CD14-positive monocyte (primary cell): ENCODE measurements at regions not wholly inside any gene's neighbourhood (a gene's known extent, or its start where the extent isn't known, plus 50 kb on each side); places are given as distances from the start of the nearest gene placed in this dataset.

ENCODE experiments used
- DNase-seq, 3 donors: peaks; one replicate each; pipeline ENCODE4 v3.0.0-alpha.2; 2011 to 2022
- H2AFZ ChIP-seq: 2 replicates; pipeline ENCODE4 v1.6.0; 2012; ENCODE audit warnings: mild to moderate bottlenecking, low read depth, low read length, inconsistent platforms; ENCODE audit not compliant: insufficient read depth, poor library complexity, severe bottlenecking
- H3K27ac ChIP-seq, 2 donors: 1 replicate in 1 of 2; 2 replicates in 1 of 2; pipeline ENCODE4 v1.5.1; 2012 to 2013; ENCODE audit warnings: low read length in 2 of 2, control low read depth in 1 of 2, inconsistent platforms in 1 of 2, low read depth in 1 of 2, mild to moderate bottlenecking in 1 of 2
- H3K27me3 ChIP-seq, 2 donors: one replicate each; pipeline versions ENCODE4 v1.6.0 to v1.6.1; 2011 to 2013; ENCODE audit warnings: low read length in 2 of 2; ENCODE audit not compliant: control insufficient read depth in 2 of 2, insufficient read depth in 2 of 2
- H3K36me3 ChIP-seq, 2 donors: replicated peaks in 1 of 2; 1 replicate in 1 of 2; 2 replicates in 1 of 2; pipeline versions ENCODE4 v1.5.1 to v1.6.1; 2012 to 2013; ENCODE audit warnings: low read length in 2 of 2, control low read depth in 1 of 2, inconsistent platforms in 1 of 2, mild to moderate bottlenecking in 1 of 2; ENCODE audit not compliant: insufficient read depth in 2 of 2, control insufficient read depth in 1 of 2
- H3K4me1 ChIP-seq, 2 donors: 1 replicate in 1 of 2; 2 replicates in 1 of 2; pipeline versions ENCODE4 v1.5.1 to v1.6.1; 2012 to 2013; ENCODE audit warnings: low read length in 2 of 2, control low read depth in 1 of 2, inconsistent platforms in 1 of 2, mild to moderate bottlenecking in 1 of 2, moderate library complexity in 1 of 2; ENCODE audit not compliant: insufficient read depth in 2 of 2, control insufficient read depth in 1 of 2
- H3K4me2 ChIP-seq: replicated peaks from 2 replicates; pipeline ENCODE3; 2012; ENCODE audit warnings: low read length, moderate library complexity, mild to moderate bottlenecking; ENCODE audit not compliant: poor library complexity, severe bottlenecking; ENCODE audit errors: extremely low read depth
- H3K4me3 ChIP-seq, 3 experiments: fragments of 200-600 bp in 1 of 3; sonication (generic) in 1 of 3; replicated peaks in 1 of 3; 1 replicate in 2 of 3; 2 replicates in 1 of 3; pipeline ENCODE4 v1.5.1; 2011 to 2013; ENCODE audit warnings: low read length in 3 of 3, mild to moderate bottlenecking in 3 of 3, control low read depth in 2 of 3, low read depth in 2 of 3, inconsistent platforms in 1 of 3, moderate library complexity in 1 of 3
- H3K79me2 ChIP-seq: 2 replicates; pipeline ENCODE4 v1.6.0; 2012; ENCODE audit warnings: mild to moderate bottlenecking, control low read depth, inconsistent platforms, low read length, moderate library complexity; ENCODE audit not compliant: insufficient read depth
- H3K9ac ChIP-seq: 2 replicates; pipeline ENCODE4 v1.6.0; 2017; ENCODE audit warnings: low read length, mild to moderate bottlenecking; ENCODE audit not compliant: insufficient read depth, poor library complexity, severe bottlenecking
- H3K9me3 ChIP-seq, 2 donors: replicated peaks in 1 of 2; 1 replicate in 1 of 2; 2 replicates in 1 of 2; pipeline versions ENCODE4 v1.5.1 to v1.6.1; 2012 to 2013; ENCODE audit warnings: low read length in 2 of 2, control low read depth in 1 of 2; ENCODE audit not compliant: control insufficient read depth in 1 of 2, insufficient read depth in 1 of 2
- H4K20me1 ChIP-seq: 2 replicates; pipeline ENCODE4 v1.6.0; 2012; ENCODE audit warnings: mild to moderate bottlenecking, low read length, control low read depth, moderate library complexity; ENCODE audit not compliant: insufficient read depth
- H3K27ac Mint-ChIP-seq, 7 donors: one replicate each; pipeline ENCODE4 v1.8.0; 2020; ENCODE audit warnings: mild to moderate bottlenecking in 7 of 7, mixed read lengths in 7 of 7, moderate library complexity in 6 of 7, inconsistent platforms in 2 of 7
- H3K27me3 Mint-ChIP-seq, 3 donors: one replicate each; pipeline ENCODE4 v1.8.0; 2021 to 2022; ENCODE audit warnings: low read depth in 3 of 3, mild to moderate bottlenecking in 3 of 3, mixed read lengths in 3 of 3, moderate library complexity in 3 of 3, inconsistent platforms in 1 of 3
- H3K36me3 Mint-ChIP-seq, 2 donors: one replicate each; pipeline ENCODE4 v1.8.0; 2020; ENCODE audit warnings: mixed read lengths in 2 of 2, inconsistent platforms in 1 of 2, mild to moderate bottlenecking in 1 of 2
- H3K4me1 Mint-ChIP-seq: one replicate; pipeline ENCODE4 v1.8.0; 2020; ENCODE audit warnings: mild to moderate bottlenecking, mixed read lengths
- H3K4me3 Mint-ChIP-seq, 2 donors: one replicate each; pipeline ENCODE4 v1.8.0; 2020; ENCODE audit warnings: mild to moderate bottlenecking in 2 of 2, mixed read lengths in 2 of 2, moderate library complexity in 1 of 2
- H3K9me3 Mint-ChIP-seq, 7 donors: one replicate each; pipeline ENCODE4 v1.8.0; 2020 to 2022; ENCODE audit warnings: mixed read lengths in 7 of 7, mild to moderate bottlenecking in 6 of 7, moderate library complexity in 6 of 7, inconsistent platforms in 2 of 7
- CTCF ChIP-seq: fragments of 200-600 bp; IDR thresholded peaks from one replicate; pipeline ENCODE4 v1.8.0; 2022; ENCODE audit warnings: antibody characterized with exemption, mild to moderate bottlenecking
- WGBS: methylation state at CpG from one replicate; pipeline ENCODE4 v1.1.5; 2013; ENCODE audit warnings: missing lambda C conversion rate; ENCODE audit not compliant: insufficient coverage; 5-methylcytosine and 5-hydroxymethylcytosine counted together
- intact Hi-C, 2 donors: fragments of 100-400 bp; cut with micrococcal nuclease; formaldehyde crosslinking; loops; one replicate each; pipeline versions ENCODE4 v1.15.0 to v1.15.1; 2023

DNA sequence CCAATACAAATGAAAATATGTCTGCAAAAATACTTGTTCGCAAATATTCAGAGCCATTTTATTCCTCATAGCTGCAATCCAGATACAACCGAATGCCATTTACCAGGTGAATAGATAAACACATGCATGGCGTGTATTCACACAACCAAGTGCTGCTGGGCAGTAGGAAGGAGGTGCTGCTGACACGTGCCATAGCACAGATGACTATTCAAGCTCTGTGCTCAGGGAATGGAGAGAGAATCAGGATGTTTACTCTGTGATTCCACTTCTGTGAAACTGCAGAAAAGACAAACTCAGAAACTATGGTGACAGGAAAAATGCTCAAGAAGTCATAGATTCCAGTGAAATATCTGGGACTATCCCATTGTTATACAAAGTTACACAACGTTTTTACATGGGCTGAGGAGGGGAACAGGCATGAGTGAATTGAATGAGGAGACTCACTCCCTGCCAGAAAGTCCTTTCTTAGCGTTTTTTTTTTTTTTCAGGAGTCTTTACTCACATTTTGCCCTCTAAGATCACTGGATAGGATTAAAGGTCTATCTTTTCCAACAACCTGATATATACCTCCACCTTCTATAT lies 152.9 kb upstream of the NDN start:
- Histone ChIP-seq H4K20me1 (no peaks in the 10 kb centered on the region), H3K4me2 (no peak overlapping the region), H3K36me3 (no peaks in the 10 kb centered on the region), H3K9me3 (peaks cover 5 to 6% of the 10 kb centered on the region in 2 donors), H3K9ac (no peak overlapping the region), H3K27ac (no peak overlapping the region), H3K4me1 (no peaks in the 10 kb centered on the region), H3K4me3 (no peak overlapping the region), H3K27me3 (no peaks in the 10 kb centered on the region), H2AFZ (no peak overlapping the region), H3K79me2 (no peaks in the 10 kb centered on the region)
- intact Hi-C loops, result no loop called here
- 43% methylated on average over 2 of the region's 6 CpGs for WGBS
- no peak for DNase-seq
- no peaks in the 10 kb centered on the region for H3K4me1 Mint-ChIP-seq
- peaks cover 0 to 15% (median 3%) of the 10 kb centered on the region in 7 donors for H3K9me3 Mint-ChIP-seq
- no peak overlapping the region for H3K27ac Mint-ChIP-seq
- peaks cover 0 to 1% (median 0%) of the 10 kb centered on the region in 3 donors for H3K27me3 Mint-ChIP-seq
- no peak overlapping the region for H3K4me3 Mint-ChIP-seq
- TF ChIP-seq CTCF, result no peak
- no peaks in the 10 kb centered on the region for H3K36me3 Mint-ChIP-seq

GRCh38 chr15:23846218-23846617 lies 159.1 kb upstream of the NDN start:
- H3K9me3 ChIP-seq, result peaks cover 0 to 6% of the 10 kb centered on the region in 2 donors
- no CpG with 5 or more reads among the region's 3 CpGs for WGBS
- no peaks in the 10 kb centered on the region for H3K4me1 ChIP-seq
- Mint-ChIP-seq H3K36me3 (no peaks in the 10 kb centered on the region), H3K4me1 (no peaks in the 10 kb centered on the region), H3K4me3 (no peak overlapping the region), H3K27ac (no peak overlapping the region), H3K9me3 (peaks cover 0 to 5% (median 2%) of the 10 kb centered on the region in 7 donors), H3K27me3 (peaks cover 0 to 1% (median 1%) of the 10 kb centered on the region in 3 donors)
- H3K9ac ChIP-seq, result no peak overlapping the region
- no peaks in the 10 kb centered on the region for H3K79me2 ChIP-seq
- no peak overlapping the region for H3K4me3 ChIP-seq
- intact Hi-C loops, result no loop called here
- no peak overlapping the region for H3K27ac ChIP-seq
- H4K20me1 ChIP-seq, result no peaks in the 10 kb centered on the region
- H3K36me3 ChIP-seq, result no peaks in the 10 kb centered on the region
- H3K4me2 ChIP-seq, result no peak overlapping the region
- DNase-seq, result no peak
- TF ChIP-seq CTCF, result no peak
- H2AFZ ChIP-seq, result no peak overlapping the region
- H3K27me3 ChIP-seq, result no peaks in the 10 kb centered on the region
